Activated CD4-positive, alpha-beta T cell treated with anti-CD3 and anti-CD28 coated beads for 4 hours (primary cell): ENCODE measurements at regions not wholly inside any gene's neighbourhood (a gene's known extent, or its start where the extent isn't known, plus 50 kb on each side); places are given as distances from the start of the nearest gene placed in this dataset.

Experiments
- DNase-seq, 2 donors: peaks; one replicate each; pipeline ENCODE4 v3.0.0-alpha.2; 2020

- DNase-seq, result no peak
Observed at GRCh38 chr1:208808301-208808700, 564.1 kb upstream of the PLXNA2 start.

GRCh38 chr1:208809876-208810275 lies 565.7 kb upstream of the PLXNA2 start:
- DNase-seq, result no peak

GRCh38 chr1:208818770-208819445 lies 574.7 kb upstream of the PLXNA2 start:
- DNase-seq, result no peak

- DNase-seq, result no peak
Observed at GRCh38 chr1:208820580-208821212, 576.5 kb upstream of the PLXNA2 start.

GRCh38 chr1:208821939-208822338 lies 577.8 kb upstream of the PLXNA2 start:
- no peak for DNase-seq

- no peak for DNase-seq
Observed at GRCh38 chr1:208825300-208825699, 581.1 kb upstream of the PLXNA2 start.

- no peak for DNase-seq
Observed at GRCh38 chr1:208829595-208829994, 585.4 kb upstream of the PLXNA2 start.

GRCh38 chr1:208834381-208835096 lies 590.4 kb upstream of the PLXNA2 start:
- no peak for DNase-seq

- DNase-seq, result no peak
Observed at GRCh38 chr1:208835097-208835463, 590.9 kb upstream of the PLXNA2 start.

- no peak for DNase-seq
Observed at GRCh38 chr1:208835781-208836180, 591.6 kb upstream of the PLXNA2 start.

- no peak for DNase-seq
Observed at GRCh38 chr1:208837242-208837641, 593.1 kb upstream of the PLXNA2 start.

GRCh38 chr1:208841436-208841835 lies 597.3 kb upstream of the PLXNA2 start:
- DNase-seq, result no peak

- no peak for DNase-seq
Observed at GRCh38 chr1:208842451-208842850, 598.3 kb upstream of the PLXNA2 start.

GRCh38 chr1:208844158-208844557 lies 600.0 kb upstream of the PLXNA2 start:
- DNase-seq, result no peak

GRCh38 chr1:208848854-208849253 lies 604.7 kb upstream of the PLXNA2 start:
- no peak for DNase-seq

GRCh38 chr1:208850442-208850841 lies 606.3 kb upstream of the PLXNA2 start:
- no peak for DNase-seq

- no peak for DNase-seq
Observed at GRCh38 chr1:208851366-208851765, 607.2 kb upstream of the PLXNA2 start.

- no peak for DNase-seq
Observed at GRCh38 chr1:208852911-208853310, 608.7 kb upstream of the PLXNA2 start.

GRCh38 chr1:208855403-208855802 lies 611.2 kb upstream of the PLXNA2 start:
- no peak for DNase-seq

GRCh38 chr1:208857465-208857864 lies 613.3 kb upstream of the PLXNA2 start:
- no peak for DNase-seq

- no peak for DNase-seq
Observed at GRCh38 chr1:208858738-208859137, 614.6 kb upstream of the PLXNA2 start.

GRCh38 chr1:208864366-208864965 lies 620.3 kb upstream of the PLXNA2 start:
- DNase-seq, result no peak

GRCh38 chr1:208866386-208866955 lies 622.3 kb upstream of the PLXNA2 start:
- no peak for DNase-seq
